GM12875 (cell line): ENCODE measurements at regions not wholly inside any gene's neighbourhood (a gene's known extent, or its start where the extent isn't known, plus 50 kb on each side); places are given as distances from the start of the nearest gene placed in this dataset.

ENCODE experiments used
- H3K4me3 ChIP-seq: one replicate; pipeline ENCODE4 v1.5.1; 2011; ENCODE audit warnings: low read depth, low read length, control low read depth
- TF ChIP-seq, protein P1 (sequence below): IDR thresholded peaks from 2 replicates; pipeline ENCODE4 v1.5.1; 2011; ENCODE audit warnings: low read depth, mild to moderate bottlenecking, control low read depth, inconsistent platforms, low read length, moderate library complexity, borderline replicate concordance; ENCODE audit not compliant: insufficient read depth

DNA sequence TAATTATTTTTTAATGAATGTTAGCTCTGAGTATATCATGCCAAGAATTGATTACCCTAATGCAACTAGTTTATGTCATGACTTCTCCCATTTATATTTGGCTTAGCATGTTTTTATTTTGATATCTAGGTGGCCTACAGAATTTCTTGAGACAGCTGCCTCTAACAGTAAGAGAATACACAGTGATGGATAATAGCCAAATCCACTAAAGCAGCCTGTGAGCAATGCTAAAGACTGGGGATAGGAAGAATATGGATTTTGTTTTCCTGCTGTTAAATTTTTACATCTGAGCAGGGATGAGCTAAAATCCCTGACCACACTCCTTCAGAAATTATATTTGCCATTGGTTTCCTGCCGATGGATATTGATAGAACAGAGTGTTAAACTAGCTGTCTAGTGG, 149.3 kb upstream of the TGFBR2 start:
- H3K4me3 ChIP-seq: no peak overlapping the region
- TF ChIP-seq, protein P1, sequence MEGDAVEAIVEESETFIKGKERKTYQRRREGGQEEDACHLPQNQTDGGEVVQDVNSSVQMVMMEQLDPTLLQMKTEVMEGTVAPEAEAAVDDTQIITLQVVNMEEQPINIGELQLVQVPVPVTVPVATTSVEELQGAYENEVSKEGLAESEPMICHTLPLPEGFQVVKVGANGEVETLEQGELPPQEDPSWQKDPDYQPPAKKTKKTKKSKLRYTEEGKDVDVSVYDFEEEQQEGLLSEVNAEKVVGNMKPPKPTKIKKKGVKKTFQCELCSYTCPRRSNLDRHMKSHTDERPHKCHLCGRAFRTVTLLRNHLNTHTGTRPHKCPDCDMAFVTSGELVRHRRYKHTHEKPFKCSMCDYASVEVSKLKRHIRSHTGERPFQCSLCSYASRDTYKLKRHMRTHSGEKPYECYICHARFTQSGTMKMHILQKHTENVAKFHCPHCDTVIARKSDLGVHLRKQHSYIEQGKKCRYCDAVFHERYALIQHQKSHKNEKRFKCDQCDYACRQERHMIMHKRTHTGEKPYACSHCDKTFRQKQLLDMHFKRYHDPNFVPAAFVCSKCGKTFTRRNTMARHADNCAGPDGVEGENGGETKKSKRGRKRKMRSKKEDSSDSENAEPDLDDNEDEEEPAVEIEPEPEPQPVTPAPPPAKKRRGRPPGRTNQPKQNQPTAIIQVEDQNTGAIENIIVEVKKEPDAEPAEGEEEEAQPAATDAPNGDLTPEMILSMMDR: no peak

DNA sequence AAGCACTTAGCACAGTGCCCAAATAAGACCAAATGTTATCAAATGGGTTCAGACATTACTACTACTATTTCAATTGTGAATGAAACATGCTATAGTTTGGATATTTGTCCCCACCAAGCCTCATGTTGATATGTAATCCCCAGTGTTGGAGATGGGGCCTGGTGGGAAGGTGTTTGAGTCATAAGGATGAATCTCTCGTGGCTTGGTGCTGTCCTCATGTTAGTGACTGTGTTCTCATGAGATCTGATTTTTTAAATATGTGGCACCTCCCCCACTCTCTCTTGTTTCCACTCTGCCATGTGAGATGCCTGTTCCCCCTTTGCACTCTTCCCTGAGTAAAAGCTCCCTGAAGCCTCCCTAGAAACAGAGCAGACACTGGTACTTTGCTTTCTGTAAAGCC, 148.7 kb upstream of the TGFBR2 start:
- TF ChIP-seq, protein P1: no peak
- H3K4me3 ChIP-seq: no peak overlapping the region

DNA sequence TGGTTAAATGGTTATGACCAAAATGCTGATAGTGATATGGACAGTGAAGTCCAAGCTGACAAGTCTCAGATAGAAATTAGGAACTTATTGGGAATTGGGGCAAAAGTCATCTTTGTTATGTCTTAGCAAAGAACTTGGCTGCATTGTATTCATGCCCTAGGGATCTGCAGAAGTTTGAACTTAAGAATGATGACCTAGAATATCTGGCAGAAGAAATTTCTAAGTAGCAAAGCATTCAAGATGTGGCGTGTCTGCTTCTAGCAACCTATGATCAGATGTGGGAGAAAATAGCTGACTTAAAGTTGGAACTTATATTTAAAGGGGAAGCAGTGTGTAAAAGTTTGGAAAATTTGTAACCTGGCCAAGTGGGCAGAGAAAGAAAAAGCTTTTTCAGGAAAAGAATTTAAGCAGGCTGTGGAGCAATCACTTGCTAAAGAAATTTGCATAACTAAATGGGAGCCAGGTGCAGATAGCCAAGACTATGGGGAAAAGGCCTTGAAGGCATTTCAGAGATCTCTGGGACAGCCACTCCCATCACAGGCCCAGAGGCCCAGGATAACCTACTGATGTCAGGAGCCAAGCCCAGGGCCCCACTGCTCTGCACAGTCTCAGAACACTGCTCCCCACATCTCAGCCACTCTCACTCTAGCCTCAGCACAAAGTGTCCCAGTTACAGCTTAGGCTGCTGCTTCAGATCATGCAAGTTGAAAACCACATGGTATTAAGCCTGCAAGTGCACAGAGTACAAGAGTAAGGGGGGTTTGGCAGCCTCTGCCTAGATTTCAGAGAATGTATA, 147.8 kb upstream of the TGFBR2 start:
- H3K4me3 ChIP-seq: no peak overlapping the region
- TF ChIP-seq, protein P1: no peak

GRCh38 chr3:30461311-30461710, 145.1 kb upstream of the TGFBR2 start:
- no peak overlapping the region for H3K4me3 ChIP-seq
- TF ChIP-seq, protein P1: no peak

DNA sequence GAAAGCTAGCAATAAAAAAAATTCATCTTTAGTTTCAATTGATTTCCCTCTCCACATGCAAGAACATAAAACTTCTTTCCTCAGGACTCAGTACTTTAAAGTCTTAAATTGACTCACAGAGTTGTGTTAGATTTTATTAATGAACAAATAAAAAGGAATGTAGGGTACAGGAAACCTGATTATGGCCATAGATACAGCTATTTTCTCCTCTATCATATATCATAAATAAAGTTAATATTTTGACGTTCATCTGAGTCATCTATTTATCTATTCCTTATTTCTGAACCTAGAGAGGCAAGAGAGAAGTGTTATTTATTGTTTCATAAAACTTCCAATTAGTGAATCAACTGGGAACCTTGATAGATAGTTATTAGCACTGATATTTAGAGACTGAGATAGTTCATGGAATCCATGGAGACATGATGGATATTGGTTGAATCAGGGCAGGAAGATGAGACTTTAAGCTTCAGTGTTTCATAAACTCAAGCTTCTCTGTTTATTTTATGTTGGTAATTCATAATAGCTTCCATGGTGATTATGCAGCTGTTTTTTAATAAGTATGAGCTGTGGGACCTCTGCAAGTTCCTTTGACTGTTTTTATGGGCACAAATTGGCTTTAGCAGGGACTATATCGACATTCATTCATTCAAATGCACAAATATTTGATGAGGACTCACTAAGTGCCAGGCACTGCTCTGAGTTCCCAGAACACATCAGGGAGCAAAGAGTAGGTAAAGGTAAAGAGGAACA, 143.5 kb upstream of the TGFBR2 start:
- TF ChIP-seq, protein P1: no peak
- H3K4me3 ChIP-seq: no peak overlapping the region

DNA sequence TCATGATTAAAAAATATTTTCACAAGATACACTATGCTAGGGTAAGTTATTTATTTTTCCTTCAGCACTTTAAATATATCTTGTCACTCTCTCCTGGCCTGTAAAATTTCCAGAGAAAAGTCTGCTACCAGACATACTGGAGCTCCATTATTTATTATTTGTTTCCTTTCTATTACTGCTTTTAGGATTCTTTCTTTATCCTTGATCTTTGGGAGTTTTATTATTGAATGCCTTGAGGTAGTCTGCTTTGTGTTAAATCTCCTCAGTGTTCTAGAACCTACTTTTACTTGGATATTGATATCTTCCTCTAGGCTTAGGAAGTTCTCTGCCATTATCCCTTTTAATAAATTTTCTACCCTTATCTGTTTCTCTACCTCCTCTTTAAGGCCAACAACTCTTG, 142.0 kb upstream of the TGFBR2 start:
- TF ChIP-seq, protein P1: no peak
- H3K4me3 ChIP-seq: no peak overlapping the region

DNA sequence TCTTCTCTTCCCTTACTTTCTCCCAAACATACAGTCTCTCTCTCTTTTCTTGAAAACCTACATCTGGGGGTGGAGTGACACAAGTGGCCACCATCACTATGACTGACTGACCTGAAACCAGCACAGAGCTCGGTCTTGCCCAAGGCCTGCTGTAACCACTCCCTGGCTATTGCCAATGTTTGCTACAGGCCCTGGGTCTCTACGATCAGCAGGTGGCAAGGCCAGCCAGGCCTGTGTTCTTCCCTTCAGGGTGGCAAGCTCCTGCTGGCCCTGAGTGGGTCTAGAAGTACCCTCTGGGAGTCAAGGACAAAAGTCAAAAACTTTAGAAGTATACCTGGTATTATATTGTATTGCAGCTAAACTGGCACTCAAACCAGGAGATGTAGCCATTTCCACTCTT, 140.9 kb upstream of the TGFBR2 start:
- TF ChIP-seq, protein P1: no peak
- H3K4me3 ChIP-seq: no peak overlapping the region
